Stimulated activated CD4-positive, alpha-beta T cell treated with anti-CD3 and anti-CD28 coated beads, TNF-alpha, amount 100 ng/mL, for 24 hours (primary cell): ENCODE measurements at regions not wholly inside any gene's neighbourhood (a gene's known extent, or its start where the extent isn't known, plus 50 kb on each side); places are given as distances from the start of the nearest gene placed in this dataset.
"Not testable (repeated sequence)": the region's sequence is repeated elsewhere in the genome, so short reads cannot be mapped to it uniquely, and the experiment has no call there.

Experiments
- DNase-seq, 3 experiments: peaks; one replicate each; pipeline ENCODE4 v3.0.0-alpha.2; 2020; ENCODE audit warnings: low read depth in 3 of 3

- no peak for DNase-seq
These were observed 471.9 kb upstream of the RGMB start for GRCh38 chr5:98301547-98301946.

GRCh38 chr5:98307811-98308210, 465.7 kb upstream of the RGMB start:
- DNase-seq, result no peak

GRCh38 chr5:98308231-98308630, 465.2 kb upstream of the RGMB start:
- no peak for DNase-seq

GRCh38 chr5:98308960-98309359, 464.5 kb upstream of the RGMB start:
- no peak for DNase-seq

DNA sequence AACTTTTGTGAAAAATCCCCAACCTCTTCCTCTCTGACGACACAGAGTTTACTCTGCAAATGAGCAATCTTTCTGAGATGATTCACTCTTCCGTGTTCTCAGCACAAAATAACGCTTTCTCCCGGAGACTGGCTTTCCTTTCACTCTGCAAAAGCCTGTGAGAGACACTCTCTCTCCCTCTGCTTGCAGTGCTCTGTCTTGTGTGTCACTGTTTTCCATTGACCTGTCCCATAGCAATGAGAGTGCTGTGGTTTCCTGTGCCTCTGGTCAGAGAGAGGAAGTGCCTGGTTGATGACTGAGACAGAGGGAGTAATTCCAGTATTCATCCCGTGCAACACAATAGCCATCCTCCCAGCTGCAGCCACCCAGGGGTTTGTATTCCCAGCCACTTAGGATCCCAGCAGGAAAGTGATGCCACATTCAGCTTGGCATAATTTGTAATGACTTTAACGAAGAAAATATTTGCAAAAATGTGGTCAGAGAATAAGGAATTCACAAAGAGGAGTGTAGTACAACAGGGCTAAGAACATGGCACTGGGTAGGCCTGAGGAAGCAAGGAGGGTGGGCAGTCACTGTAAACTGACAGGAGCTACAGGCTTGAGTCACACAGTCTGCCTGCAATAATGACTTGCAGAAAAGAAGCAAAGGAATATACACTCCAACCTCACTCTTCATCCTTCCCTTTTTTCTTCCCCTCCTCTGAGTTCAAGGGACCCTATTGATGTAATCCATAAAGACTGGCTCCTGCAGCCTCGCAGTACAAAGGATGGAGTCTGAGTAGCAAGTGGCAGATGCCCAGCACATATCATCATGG, 463.5 kb upstream of the RGMB start:
- DNase-seq, result no peak

- DNase-seq, result no peak
These were observed 459.2 kb upstream of the RGMB start for GRCh38 chr5:98314292-98314691.

GRCh38 chr5:98318386-98318785, 455.1 kb upstream of the RGMB start:
- DNase-seq, result no peak

- DNase-seq, result no peak
These were observed 454.0 kb upstream of the RGMB start for GRCh38 chr5:98319299-98320011.

DNA sequence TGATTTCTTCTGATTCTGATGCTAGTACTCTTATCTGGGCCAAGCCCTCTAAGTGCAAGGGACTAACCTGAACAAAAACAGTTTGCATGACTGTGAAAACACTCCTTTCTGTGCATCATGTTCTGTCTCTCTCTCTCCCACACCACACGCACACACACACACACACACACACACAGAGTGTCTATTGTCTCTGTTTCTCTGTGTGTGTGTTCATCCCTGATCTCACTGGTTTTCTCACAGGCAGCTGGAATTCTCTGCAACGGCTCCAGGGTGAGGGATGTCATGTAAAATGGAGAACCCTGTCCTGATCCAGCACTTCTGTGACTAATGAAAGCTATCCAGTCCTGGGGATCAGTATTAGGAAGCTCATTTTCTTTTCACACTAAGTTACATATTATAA, 453.1 kb upstream of the RGMB start:
- DNase-seq, result no peak

DNA sequence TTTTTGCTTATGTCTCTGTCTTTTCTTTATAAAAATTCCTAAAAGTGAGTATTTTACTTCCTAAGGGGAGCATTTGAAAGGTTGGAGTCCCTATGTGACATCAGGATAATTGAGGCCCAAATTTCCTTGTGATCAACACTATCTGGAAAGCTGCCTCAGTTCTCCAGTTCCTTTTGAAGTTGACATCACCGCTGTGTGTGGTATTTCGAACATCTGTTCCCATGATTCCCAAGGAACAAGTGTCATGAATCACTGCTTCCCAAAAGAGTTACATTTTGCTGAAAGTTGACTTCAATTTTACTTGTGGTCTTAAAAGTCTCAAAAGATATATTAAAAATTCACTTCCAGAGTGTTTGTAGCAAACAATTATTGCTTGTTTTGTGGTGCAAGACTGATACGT, 452.1 kb upstream of the RGMB start:
- no peak for DNase-seq

DNA sequence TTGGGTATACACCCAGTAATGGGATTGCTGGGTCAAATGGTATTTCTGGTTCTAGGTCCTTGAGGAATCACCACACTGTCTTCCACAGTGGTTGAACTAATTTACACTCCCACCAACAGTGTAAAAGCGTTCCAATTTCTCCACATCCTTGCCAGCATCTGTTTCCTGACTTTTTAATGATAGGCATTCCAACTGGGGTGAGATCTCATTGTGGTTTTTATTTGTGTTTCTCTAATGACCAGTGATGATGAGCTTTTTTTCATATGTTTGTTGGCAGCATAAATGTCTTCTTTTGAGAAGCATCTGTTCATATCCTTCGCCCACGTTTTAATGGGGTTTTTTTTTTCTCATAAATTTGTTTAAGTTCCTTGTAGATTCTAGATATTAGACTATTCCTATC, 448.3 kb upstream of the RGMB start:
- not testable (repeated sequence) for DNase-seq

DNA sequence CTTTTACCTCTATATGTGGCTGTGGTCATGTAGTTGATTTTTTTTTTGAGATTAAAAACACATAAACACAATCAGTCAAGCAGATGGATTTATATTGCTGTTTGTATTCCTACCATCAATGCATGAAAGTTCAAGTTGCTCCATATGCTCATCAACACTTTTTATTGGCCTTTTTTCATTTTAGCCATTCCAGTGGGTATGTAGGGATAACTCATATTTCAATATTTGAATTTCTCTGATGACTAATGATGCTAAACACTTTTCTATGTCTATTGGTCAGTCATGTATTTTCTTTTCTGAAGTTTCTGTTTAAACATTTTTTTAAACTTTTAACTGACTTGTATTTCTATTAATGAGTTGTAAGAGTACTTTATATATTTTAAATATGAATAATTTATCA, 445.4 kb upstream of the RGMB start:
- no peak for DNase-seq

- no peak for DNase-seq
These were observed 442.6 kb upstream of the RGMB start for GRCh38 chr5:98330871-98331270.

DNA sequence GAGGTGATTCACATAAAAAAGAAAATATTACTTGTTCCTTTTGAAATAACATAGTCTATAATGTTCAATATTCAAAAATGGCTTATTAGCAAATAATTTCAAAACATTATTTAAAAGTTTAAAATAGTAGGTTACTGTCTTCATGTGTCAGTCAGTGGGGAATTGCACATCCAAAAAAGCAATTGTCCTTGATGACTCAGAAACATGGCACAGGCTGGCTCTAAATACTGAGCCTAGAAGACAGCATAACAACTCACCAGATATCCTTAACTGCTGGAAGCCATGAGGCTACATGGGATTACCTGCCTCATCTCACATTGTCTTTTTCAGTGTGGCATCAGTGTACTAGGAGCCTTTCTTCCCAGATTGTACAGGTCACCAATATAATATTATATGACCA, 439.5 kb upstream of the RGMB start:
- DNase-seq, result no peak

GRCh38 chr5:98334946-98335345, 438.5 kb upstream of the RGMB start:
- DNase-seq, result no peak

GRCh38 chr5:98339141-98339848, 434.2 kb upstream of the RGMB start:
- DNase-seq, result no peak

GRCh38 chr5:98341038-98342032, 432.1 kb upstream of the RGMB start:
- no peak for DNase-seq

DNA sequence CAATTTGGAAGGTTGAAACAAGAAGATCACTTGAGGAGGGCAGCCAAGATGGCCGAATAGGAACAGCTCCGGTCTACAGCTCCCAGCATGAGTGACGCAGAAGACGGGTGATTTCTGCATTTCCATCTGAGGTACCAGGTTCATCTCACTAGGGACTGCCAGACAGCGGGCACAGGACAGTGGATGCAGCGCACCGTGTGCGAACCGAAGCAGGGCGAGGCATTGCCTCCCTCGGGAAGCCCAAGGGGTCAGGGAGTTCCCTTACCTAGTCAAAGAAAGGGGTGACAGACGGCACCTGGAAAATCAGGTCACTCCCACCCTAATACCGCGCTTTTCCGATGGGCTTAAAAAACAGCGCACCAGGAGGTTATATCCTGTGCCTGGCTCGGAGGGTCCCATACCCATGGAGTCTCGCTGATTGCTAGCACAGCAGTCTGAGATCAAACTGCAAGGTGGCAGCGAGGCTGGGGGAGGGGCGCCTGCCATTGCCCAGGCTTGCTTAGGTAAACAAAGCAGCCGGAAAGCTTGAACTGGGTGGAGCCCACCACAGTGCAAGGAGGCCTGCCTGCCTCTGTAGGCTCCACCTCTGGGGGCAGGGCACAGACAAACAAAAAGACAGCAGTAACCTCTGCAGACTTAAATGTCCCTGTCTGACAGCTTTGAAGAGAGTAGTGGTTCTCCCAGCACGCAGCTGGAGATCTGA, 430.4 kb upstream of the RGMB start:
- not testable (repeated sequence) for DNase-seq

DNA sequence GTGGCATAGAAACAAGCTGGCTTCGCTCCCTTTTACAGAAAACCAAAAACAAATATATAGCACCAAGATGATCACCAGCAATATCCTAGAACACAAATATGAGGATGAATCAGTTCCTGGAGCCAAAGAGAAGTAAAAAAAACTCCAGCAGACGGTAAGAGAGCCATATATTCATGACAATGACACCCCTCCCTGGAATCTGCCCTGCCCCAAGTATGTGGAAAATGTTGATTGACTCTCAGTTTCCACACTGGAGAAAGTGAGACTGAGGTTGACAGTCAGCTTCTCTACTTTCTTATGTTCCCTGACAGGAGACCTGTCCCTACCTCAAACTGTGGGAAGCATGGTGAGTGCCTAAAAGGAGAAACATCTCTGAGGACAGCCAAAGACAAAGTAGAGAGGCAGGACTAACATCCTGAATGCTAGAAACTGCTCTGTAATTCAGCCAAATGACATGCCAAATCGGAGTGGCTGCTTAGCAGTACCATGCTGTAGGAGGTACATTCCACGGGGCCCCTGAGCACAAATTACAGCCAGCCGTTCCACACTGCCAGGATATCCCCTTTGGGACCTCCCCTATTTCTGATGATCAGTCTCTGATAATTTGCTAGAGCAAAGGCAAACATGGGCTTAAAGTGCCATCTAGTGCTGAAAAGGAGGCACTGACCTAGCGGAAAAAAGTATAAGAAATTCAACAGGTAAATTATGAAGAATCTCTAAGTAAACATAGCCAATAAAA, 424.0 kb upstream of the RGMB start:
- DNase-seq, result no peak

- DNase-seq, result no peak
These were observed 423.5 kb upstream of the RGMB start for GRCh38 chr5:98349990-98350365.
